H1 (cell line): ENCODE measurements at regions not wholly inside any gene's neighbourhood (a gene's known extent, or its start where the extent isn't known, plus 50 kb on each side); places are given as distances from the start of the nearest gene placed in this dataset.

Experiments
- CTCF ChIA-PET: fragments of 300-600 bp; sonication (Branson Sonifier 250); formaldehyde crosslinking; loops from one replicate; lab custom pipeline; 2021; ENCODE audit not compliant: partially characterized antibody; lab: Charles Lee
- POLR2A ChIA-PET: fragments of 300-600 bp; sonication (Branson Sonifier 250); formaldehyde crosslinking; loops from one replicate; lab custom pipeline; 2021; ENCODE audit warnings: inconsistent platforms; ENCODE audit not compliant: partially characterized antibody; lab: Charles Lee
- DNase-seq, 2 experiments: peaks; one replicate each; pipeline versions ENCODE4 v3.0.0 to v3.0.0-alpha.2; 2010 to 2022; ENCODE audit warnings: low spot score in 2 of 2, low read depth in 1 of 2, mixed read lengths in 1 of 2
- FAIRE-seq: peaks from 2 replicates; lab custom pipeline; 2011; peaks lifted over from hg19 to GRCh38; lab: Jason Lieb, UNC
- H2AFZ ChIP-seq: 2 replicates; pipeline ENCODE4 v1.8.1; 2012; ENCODE audit warnings: low read length, inconsistent platforms
- H2AK5ac ChIP-seq: 2 replicates; pipeline ENCODE4 v1.6.1; 2013; ENCODE audit warnings: low read depth, low read length
- H2BK120ac ChIP-seq: replicated peaks from 2 replicates; pipeline ENCODE3; 2013; ENCODE audit warnings: low read depth, low read length, inconsistent platforms
- H2BK12ac ChIP-seq: 2 replicates; pipeline ENCODE4 v1.6.1; 2013; ENCODE audit warnings: low read depth, low read length
- H2BK15ac ChIP-seq: 2 replicates; pipeline ENCODE4 v1.6.1; 2013; ENCODE audit warnings: low read length
- H2BK20ac ChIP-seq: 2 replicates; pipeline ENCODE4 v1.6.1; 2013; ENCODE audit warnings: low read length
- H2BK5ac ChIP-seq: 2 replicates; pipeline ENCODE4 v1.6.1; 2013; ENCODE audit warnings: low read depth, low read length
- H3K14ac ChIP-seq: 2 replicates; pipeline ENCODE4 v1.6.1; 2013; ENCODE audit warnings: inconsistent platforms; ENCODE audit not compliant: insufficient read length
- H3K18ac ChIP-seq: 2 replicates; pipeline ENCODE4 v1.6.1; 2013; ENCODE audit warnings: low read length; ENCODE audit errors: extremely low read depth
- H3K23ac ChIP-seq: 2 replicates; pipeline ENCODE4 v1.6.1; 2013; ENCODE audit warnings: inconsistent platforms; ENCODE audit not compliant: insufficient read length
- H3K23me2 ChIP-seq: 2 replicates; pipeline ENCODE4 v1.6.1; 2013; ENCODE audit warnings: low read depth, low read length
- H3K27ac ChIP-seq: 2 replicates; pipeline ENCODE4 v1.6.1; 2011; ENCODE audit warnings: low read depth, low read length, inconsistent platforms
- H3K27me3 ChIP-seq, 4 experiments: replicated peaks in 1 of 4; 1 replicate in 1 of 4; 2 replicates in 3 of 4; pipeline versions ENCODE4 v1.6.1 to v1.8.1; 2011 to 2013; ENCODE audit warnings: low read length in 3 of 4, mild to moderate bottlenecking in 3 of 4, inconsistent platforms in 2 of 4, mixed read lengths in 2 of 4, moderate library complexity in 1 of 4; ENCODE audit not compliant: control insufficient read depth in 3 of 4, insufficient read depth in 3 of 4; ENCODE audit errors: extremely low read depth in 1 of 4
- H3K36me3 ChIP-seq, 4 experiments: 2 replicates each; pipeline versions ENCODE4 v1.6.1 to v1.8.1; 2011 to 2013; ENCODE audit warnings: mild to moderate bottlenecking in 4 of 4, low read length in 3 of 4, moderate library complexity in 2 of 4, control low read depth in 1 of 4, inconsistent platforms in 1 of 4; ENCODE audit not compliant: insufficient read depth in 4 of 4, control insufficient read depth in 2 of 4
- H3K4ac ChIP-seq: replicated peaks from 2 replicates; pipeline ENCODE3; 2013; ENCODE audit warnings: low read length, low read depth, mixed read lengths, inconsistent platforms; ENCODE audit not compliant: insufficient read length
- H3K4me1 ChIP-seq, 4 experiments: replicated peaks in 1 of 4; 1 replicate in 1 of 4; 2 replicates in 3 of 4; pipeline versions ENCODE4 v1.6.1 to v1.8.1; 2011 to 2013; ENCODE audit warnings: low read length in 3 of 4, inconsistent platforms in 2 of 4, mixed read lengths in 1 of 4; ENCODE audit not compliant: insufficient read depth in 4 of 4, control insufficient read depth in 3 of 4
- H3K4me2 ChIP-seq, 2 experiments: 2 replicates each; pipeline versions ENCODE4 v1.6.1 to v1.8.1; 2011 to 2013; ENCODE audit warnings: low read depth in 2 of 2, low read length in 2 of 2, control low read depth in 1 of 2, inconsistent platforms in 1 of 2, mild to moderate bottlenecking in 1 of 2; ENCODE audit not compliant: insufficient read depth in 1 of 2
- H3K4me3 ChIP-seq, 4 experiments: fragments of 200-600, 300-600 bp in 1 of 4; sonication (generic), shearing (Covaris generic), sonication (Bioruptor Twin) in 1 of 4; 2 replicates each; pipeline versions ENCODE4 v1.5.1 to v1.8.1; 2011 to 2016; ENCODE audit warnings: low read length in 4 of 4, low read depth in 3 of 4, control low read depth in 2 of 4, inconsistent platforms in 2 of 4, mild to moderate bottlenecking in 2 of 4, mixed read lengths in 1 of 4, moderate library complexity in 1 of 4; ENCODE audit not compliant: insufficient read depth in 2 of 4; ENCODE audit errors: extremely low read depth in 1 of 4
- H3K56ac ChIP-seq: replicated peaks from 2 replicates; pipeline ENCODE3; 2013; ENCODE audit warnings: low read depth, mild to moderate bottlenecking, mixed read lengths, low read length, inconsistent platforms; ENCODE audit not compliant: insufficient read length
- H3K79me1 ChIP-seq: 2 replicates; pipeline ENCODE4 v1.6.1; 2013; ENCODE audit warnings: low read depth, low read length, control low read depth
- H3K79me2 ChIP-seq, 2 experiments: 2 replicates each; pipeline versions ENCODE4 v1.6.1 to v1.8.1; 2012 to 2013; ENCODE audit warnings: low read length in 2 of 2, mild to moderate bottlenecking in 2 of 2, inconsistent platforms in 1 of 2; ENCODE audit not compliant: insufficient read depth in 2 of 2, control insufficient read depth in 1 of 2
- H3K9ac ChIP-seq, 4 experiments: replicated peaks in 1 of 4; 1 replicate in 1 of 4; 2 replicates in 3 of 4; pipeline versions ENCODE4 v1.6.1 to v1.8.1; 2011 to 2013; ENCODE audit warnings: low read depth in 3 of 4, low read length in 3 of 4, control low read depth in 2 of 4, mild to moderate bottlenecking in 2 of 4, moderate library complexity in 2 of 4, inconsistent platforms in 1 of 4; ENCODE audit errors: extremely low read depth in 1 of 4
- H3K9me3 ChIP-seq, 2 experiments: 2 replicates each; pipeline versions ENCODE4 v1.6.1 to v1.8.1; 2012 to 2013; ENCODE audit warnings: mild to moderate bottlenecking in 2 of 2, moderate library complexity in 2 of 2, control low read depth in 1 of 2, inconsistent platforms in 1 of 2, low read depth in 1 of 2, low read length in 1 of 2, mixed read lengths in 1 of 2; ENCODE audit not compliant: insufficient read depth in 2 of 2
- H4K20me1 ChIP-seq, 2 experiments: replicated peaks in 1 of 2; 2 replicates each; pipeline versions ENCODE3 to v1.8.1; 2011 to 2013; ENCODE audit warnings: inconsistent platforms in 2 of 2, low read length in 2 of 2, mild to moderate bottlenecking in 1 of 2; ENCODE audit not compliant: insufficient read depth in 2 of 2, control insufficient read depth in 1 of 2
- H4K5ac ChIP-seq: 2 replicates; pipeline ENCODE4 v1.6.1; 2013; ENCODE audit warnings: low read length, low read depth, mixed read lengths, inconsistent platforms; ENCODE audit not compliant: insufficient read length
- H4K8ac ChIP-seq: 2 replicates; pipeline ENCODE4 v1.8.0; 2013; ENCODE audit warnings: mild to moderate bottlenecking, moderate library complexity, low read length, inconsistent platforms; ENCODE audit not compliant: insufficient read depth; ENCODE audit errors: extremely low read depth
- H4K91ac ChIP-seq: replicated peaks from 2 replicates; pipeline ENCODE3; 2013; ENCODE audit warnings: low read length, mixed read lengths, inconsistent platforms; ENCODE audit not compliant: insufficient read length
- KDM1A ChIP-seq: fragments of 200-600, 300-600 bp; sonication (generic); IDR thresholded peaks from 2 replicates; pipeline ENCODE4 v1.7.1; 2016; ENCODE audit warnings: mild to moderate bottlenecking, low read length, borderline replicate concordance
- PHF8 ChIP-seq: fragments of 200-600 bp; sonication (generic); conservative IDR thresholded peaks from 2 replicates; pipeline ENCODE4 v1.7.1; 2012; ENCODE audit warnings: low read depth, mild to moderate bottlenecking, inconsistent platforms, low read length, moderate library complexity
- POLR2AphosphoS5 ChIP-seq: IDR thresholded peaks from 2 replicates; pipeline ENCODE4 v1.6.1; 2011; ENCODE audit warnings: low read depth, low read length
- SP1 ChIP-seq: IDR thresholded peaks from 2 replicates; pipeline ENCODE4 v1.6.1; 2011; ENCODE audit warnings: low read depth, low read length
- SP2 ChIP-seq: IDR thresholded peaks from 2 replicates; pipeline ENCODE4 v1.6.1; 2012; ENCODE audit warnings: mild to moderate bottlenecking, low read length, inconsistent platforms
- TEAD4 ChIP-seq: IDR thresholded peaks from 2 replicates; pipeline ENCODE4 v1.6.1; 2012; ENCODE audit warnings: low read depth, low read length, inconsistent platforms, mixed read lengths
- YY1 ChIP-seq: IDR thresholded peaks from 2 replicates; pipeline ENCODE4 v1.6.1; 2011; ENCODE audit warnings: low read depth, mild to moderate bottlenecking, low read length
- WGBS, 2 experiments: shearing (Covaris generic) in 1 of 2; methylation state at CpG; one replicate each; pipeline versions ENCODE4 v1.1.6 to v1.1.7; 2013 to 2015; ENCODE audit warnings: low lambda C conversion rate in 2 of 2, mixed read lengths in 2 of 2, inconsistent platforms in 1 of 2, low coverage in 1 of 2, missing lambda C conversion rate in 1 of 2; ENCODE audit not compliant: insufficient replicate concordance in 2 of 2, insufficient coverage in 1 of 2, insufficient read length in 1 of 2; ENCODE audit errors: extremely low coverage in 1 of 2, missing lambda C conversion rate in 1 of 2; 5-methylcytosine and 5-hydroxymethylcytosine counted together

- H3K4me1 ChIP-seq = 0 out of 7 replicates have a peak, but pooled peaks cover 0 to 2% (median 0%) of the 10 kb centered on the region in 4 experiments
- H4K5ac ChIP-seq = no peak overlapping the region
- H2AFZ ChIP-seq = no peak overlapping the region
- no peak overlapping the region for H4K91ac ChIP-seq
- FAIRE-seq = no peak
- no peak overlapping the region for H3K23ac ChIP-seq
- no peak overlapping the region for H2BK5ac ChIP-seq
- no peak overlapping the region for H3K27ac ChIP-seq
- DNase-seq = no peak
- no peak overlapping the region for H2BK12ac ChIP-seq
- no peaks in the 10 kb centered on the region for H3K79me2 ChIP-seq
- H3K14ac ChIP-seq = no peak overlapping the region
- CTCF ChIA-PET = interaction anchor here (0.6 to 1.3 kb wide), 2 partner anchors 144 to 527 kb away, joined by 3 to 4 read pairs; no protein-coding TSS in a partner anchor
- H3K9me3 ChIP-seq = no peaks in the 10 kb centered on the region
- POLR2A ChIA-PET = no interaction called here
- H2BK20ac ChIP-seq = no peak overlapping the region
- H2BK120ac ChIP-seq = no peak overlapping the region
- no peaks in the 10 kb centered on the region for H4K20me1 ChIP-seq
- no peak for TF ChIP-seq PHF8
- no peak for TF ChIP-seq SP2
- TF ChIP-seq POLR2AphosphoS5 = no peak
- TF ChIP-seq YY1 = no peak
- TF ChIP-seq TEAD4 = no peak
- TF ChIP-seq SP1 = no peak
- no peak for TF ChIP-seq KDM1A
- no peak overlapping the region for H4K8ac ChIP-seq
- no peak overlapping the region for H2AK5ac ChIP-seq
- H3K4me3 ChIP-seq = no peak overlapping the region
- no peak overlapping the region for H3K4me2 ChIP-seq
- H3K79me1 ChIP-seq = no peaks in the 10 kb centered on the region
- no peak overlapping the region for H3K4ac ChIP-seq
- H3K18ac ChIP-seq = no peak overlapping the region
- H2BK15ac ChIP-seq = no peak overlapping the region
- 89% methylated on average over 3 of the region's 3 CpGs; no CpG with 5 or more reads in 1 of the 2 experiments for WGBS, 2 experiments
- H3K9ac ChIP-seq = no peak overlapping the region
- no peaks in the 10 kb centered on the region for H3K36me3 ChIP-seq
- H3K23me2 ChIP-seq = no peaks in the 10 kb centered on the region; the same call in 1 of the 2 replicates
- no peaks in the 10 kb centered on the region for H3K27me3 ChIP-seq
- H3K56ac ChIP-seq = no peak overlapping the region
These were observed 155.2 kb upstream of the KCNN2 start for GRCh38 chr5:114206640-114207039.
